ENCODE measurements at regions not wholly inside any gene's neighbourhood (a gene's known extent, or its start where the extent isn't known, plus 50 kb on each side); places are given as distances from the start of the nearest gene placed in this dataset.

DNA sequence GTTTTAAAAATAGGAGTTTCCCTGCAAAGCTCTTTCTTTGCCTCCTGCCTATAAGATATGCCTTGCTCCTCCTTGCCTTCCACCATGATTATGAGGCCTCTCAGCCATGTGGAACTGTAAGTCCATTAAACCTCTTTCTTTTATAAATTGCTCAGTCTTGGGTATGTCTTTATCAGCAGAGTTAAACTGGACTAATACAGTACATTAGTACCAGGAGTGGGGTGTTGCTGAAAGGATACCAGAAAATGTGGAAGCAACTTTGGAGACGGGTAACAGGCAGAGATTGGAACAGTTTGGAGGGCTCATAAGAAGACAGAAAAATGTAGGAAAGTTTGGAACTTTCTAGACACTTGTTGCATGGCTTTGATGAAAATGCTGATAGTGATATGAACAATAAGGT lies 709.9 kb downstream of the LUZP2 start (continued):
- TF ChIP-seq, protein P1, sequence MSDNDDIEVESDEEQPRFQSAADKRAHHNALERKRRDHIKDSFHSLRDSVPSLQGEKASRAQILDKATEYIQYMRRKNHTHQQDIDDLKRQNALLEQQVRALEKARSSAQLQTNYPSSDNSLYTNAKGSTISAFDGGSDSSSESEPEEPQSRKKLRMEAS (IDR thresholded peaks at IDR 0.05): no peak
- TF ChIP-seq, protein P2, sequence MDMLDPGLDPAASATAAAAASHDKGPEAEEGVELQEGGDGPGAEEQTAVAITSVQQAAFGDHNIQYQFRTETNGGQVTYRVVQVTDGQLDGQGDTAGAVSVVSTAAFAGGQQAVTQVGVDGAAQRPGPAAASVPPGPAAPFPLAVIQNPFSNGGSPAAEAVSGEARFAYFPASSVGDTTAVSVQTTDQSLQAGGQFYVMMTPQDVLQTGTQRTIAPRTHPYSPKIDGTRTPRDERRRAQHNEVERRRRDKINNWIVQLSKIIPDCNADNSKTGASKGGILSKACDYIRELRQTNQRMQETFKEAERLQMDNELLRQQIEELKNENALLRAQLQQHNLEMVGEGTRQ (IDR thresholded peaks at IDR 0.05): no peak

DNA sequence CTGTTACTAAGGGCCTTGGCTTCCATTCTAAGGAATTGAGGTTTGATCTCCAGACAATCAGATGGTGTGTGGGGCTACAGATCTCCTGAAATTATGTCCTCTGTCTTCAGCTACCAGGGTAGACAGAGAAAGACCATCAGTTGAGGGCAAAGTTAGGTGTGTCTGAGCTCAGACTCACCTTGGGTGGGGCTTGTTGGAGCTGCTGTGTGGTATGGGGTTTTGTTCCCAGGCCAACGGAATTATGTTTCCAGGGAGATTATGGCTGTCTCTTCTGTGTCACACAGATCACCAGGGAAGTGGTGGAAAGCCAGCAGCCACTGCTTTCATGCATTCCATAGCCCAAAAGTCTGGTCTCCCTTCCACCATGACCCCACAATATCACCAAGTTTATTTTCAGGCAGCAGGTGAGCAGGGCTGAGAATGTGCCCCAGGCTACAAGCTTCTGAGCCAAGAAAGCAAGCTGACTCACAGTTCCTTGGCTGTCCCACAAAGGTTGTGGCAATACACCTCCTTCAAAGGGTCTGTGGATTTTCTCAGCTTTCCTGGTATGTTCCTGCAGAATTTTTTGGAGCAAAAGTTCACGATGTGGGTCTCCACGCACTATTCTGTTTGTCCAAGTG lies 714.9 kb downstream of the LUZP2 start:
- FAIRE-seq (no peak), ATAC-seq (no peak), DNase-seq (ENCODE audit: low read depth in 1 of 2, low spot score in 1 of 2) (no peak)
- Histone ChIP-seq H3K4me1 (no peaks in the 10 kb centered on the region), H3K27ac (no peak overlapping the region), H3K4me3 (no peak overlapping the region), H3K4me2 (no peak overlapping the region), H3K9me3 (no peaks in the 10 kb centered on the region)
- ChIA-PET POLR2A (no interaction called here), CTCF (no interaction called here)
- 0% methylated on average over 3 of the region's 3 CpGs for WGBS (ENCODE audit: missing lambda C conversion rate)
- no peak for TF ChIP-seq TP53 (CRISPR knock-in tag; IDR thresholded peaks at IDR 0.05)

DNA sequence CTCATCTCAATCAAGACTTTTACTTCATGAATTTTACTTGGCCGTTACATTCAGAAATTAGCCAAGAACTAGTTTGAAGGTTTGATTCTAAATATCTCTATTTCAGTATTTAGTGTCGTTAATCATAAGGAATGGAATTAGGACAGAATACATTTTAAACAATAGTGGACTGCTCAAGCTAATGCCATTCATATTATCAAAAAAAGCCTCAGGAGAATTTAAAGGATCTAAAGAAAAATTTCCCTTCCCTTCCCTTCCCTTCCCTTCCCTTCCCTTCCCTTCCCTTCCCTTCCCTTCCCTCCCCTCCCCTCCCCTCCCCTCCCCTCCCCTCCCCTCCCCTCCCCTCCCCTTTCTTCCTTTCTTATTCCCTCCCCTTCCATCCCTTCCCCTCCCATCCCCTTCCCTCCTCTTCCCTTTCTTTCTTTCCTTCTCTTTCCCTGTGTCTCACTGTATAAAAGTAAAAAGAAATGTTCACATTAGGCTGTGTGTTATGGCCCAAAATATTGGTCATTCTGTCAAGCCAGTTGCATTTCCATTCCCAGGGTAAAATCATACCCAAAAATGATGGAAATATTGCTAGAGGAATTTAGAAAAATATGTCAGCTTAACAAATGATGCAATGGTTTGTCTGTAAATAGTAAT lies 717.8 kb downstream of the LUZP2 start:
- Histone ChIP-seq H3K4me1 (no peaks in the 10 kb centered on the region), H3K9me3 (no peaks in the 10 kb centered on the region), H3K27ac (no peak overlapping the region), H3K4me2 (no peak overlapping the region), H3K4me3 (no peak overlapping the region)
- 1% methylated on average over 2 of the region's 2 CpGs for WGBS (ENCODE audit: missing lambda C conversion rate)
- FAIRE-seq (no peak), ATAC-seq (no peak), DNase-seq (ENCODE audit: low read depth in 1 of 2, low spot score in 1 of 2) (no peak)
- TF ChIP-seq CEBPB (IDR thresholded peaks at IDR 0.05): no peak
- TF ChIP-seq, protein P2 (IDR thresholded peaks at IDR 0.05): no peak
- no peak for TF ChIP-seq CBX2 (IDR thresholded peaks at IDR 0.05; ENCODE audit: borderline replicate concordance, low read depth)
- TF ChIP-seq, protein P3, sequence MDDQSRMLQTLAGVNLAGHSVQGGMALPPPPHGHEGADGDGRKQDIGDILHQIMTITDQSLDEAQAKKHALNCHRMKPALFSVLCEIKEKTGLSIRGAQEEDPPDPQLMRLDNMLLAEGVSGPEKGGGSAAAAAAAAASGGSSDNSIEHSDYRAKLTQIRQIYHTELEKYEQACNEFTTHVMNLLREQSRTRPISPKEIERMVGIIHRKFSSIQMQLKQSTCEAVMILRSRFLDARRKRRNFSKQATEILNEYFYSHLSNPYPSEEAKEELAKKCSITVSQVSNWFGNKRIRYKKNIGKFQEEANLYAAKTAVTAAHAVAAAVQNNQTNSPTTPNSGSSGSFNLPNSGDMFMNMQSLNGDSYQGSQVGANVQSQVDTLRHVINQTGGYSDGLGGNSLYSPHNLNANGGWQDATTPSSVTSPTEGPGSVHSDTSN (IDR thresholded peaks at IDR 0.05): no peak
- TF ChIP-seq EHF (CRISPR knock-in tag; IDR thresholded peaks at IDR 0.05): no peak
- TF ChIP-seq TFCP2L1 (CRISPR knock-in tag; IDR thresholded peaks at IDR 0.05): no peak
- TF ChIP-seq MAZ (IDR thresholded peaks at IDR 0.05; ENCODE audit: borderline replicate concordance, low read depth, low read length): no peak
- no peak for TF ChIP-seq BHLHE40 (IDR thresholded peaks at IDR 0.05; ENCODE audit: low read depth, low read length)
- POLR2A ChIA-PET: no interaction called here
- CTCF ChIA-PET: no interaction called here

DNA sequence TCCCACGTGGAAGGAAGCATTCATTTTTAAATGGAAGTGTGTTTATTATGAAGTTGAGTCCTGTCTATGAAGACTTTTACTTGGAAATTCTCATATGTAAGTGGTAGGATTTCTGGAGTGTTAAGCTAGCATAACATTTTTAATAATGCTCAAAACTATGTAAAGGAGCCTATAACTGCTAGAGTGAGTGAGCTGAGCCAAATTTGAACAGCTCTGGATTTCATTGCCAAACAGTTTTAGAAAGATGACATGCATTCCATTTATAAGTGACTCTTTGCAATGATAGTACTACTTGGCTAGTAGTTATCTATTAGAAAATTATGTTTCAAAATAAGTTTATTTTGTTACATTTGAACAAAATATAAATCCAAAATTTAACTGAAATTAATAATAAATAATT lies 721.2 kb downstream of the LUZP2 start:
- Histone ChIP-seq H3K4me1 (no peaks in the 10 kb centered on the region), H3K4me2 (no peak overlapping the region), H3K27ac (no peak overlapping the region), H3K4me3 (no peak overlapping the region), H3K9me3 (no peaks in the 10 kb centered on the region; the same call in 2 of the 3 replicates)
- WGBS (ENCODE audit: missing lambda C conversion rate): 0% methylated on average over 1 of the region's 1 CpG
- POLR2A ChIA-PET: no interaction called here
- TF ChIP-seq SMC3 (IDR thresholded peaks at IDR 0.05): no peak
- TF ChIP-seq, protein P4, sequence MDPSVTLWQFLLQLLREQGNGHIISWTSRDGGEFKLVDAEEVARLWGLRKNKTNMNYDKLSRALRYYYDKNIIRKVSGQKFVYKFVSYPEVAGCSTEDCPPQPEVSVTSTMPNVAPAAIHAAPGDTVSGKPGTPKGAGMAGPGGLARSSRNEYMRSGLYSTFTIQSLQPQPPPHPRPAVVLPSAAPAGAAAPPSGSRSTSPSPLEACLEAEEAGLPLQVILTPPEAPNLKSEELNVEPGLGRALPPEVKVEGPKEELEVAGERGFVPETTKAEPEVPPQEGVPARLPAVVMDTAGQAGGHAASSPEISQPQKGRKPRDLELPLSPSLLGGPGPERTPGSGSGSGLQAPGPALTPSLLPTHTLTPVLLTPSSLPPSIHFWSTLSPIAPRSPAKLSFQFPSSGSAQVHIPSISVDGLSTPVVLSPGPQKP (IDR thresholded peaks at IDR 0.05; ENCODE audit: low read depth, low read length): no peak
- TF ChIP-seq, protein P5, sequence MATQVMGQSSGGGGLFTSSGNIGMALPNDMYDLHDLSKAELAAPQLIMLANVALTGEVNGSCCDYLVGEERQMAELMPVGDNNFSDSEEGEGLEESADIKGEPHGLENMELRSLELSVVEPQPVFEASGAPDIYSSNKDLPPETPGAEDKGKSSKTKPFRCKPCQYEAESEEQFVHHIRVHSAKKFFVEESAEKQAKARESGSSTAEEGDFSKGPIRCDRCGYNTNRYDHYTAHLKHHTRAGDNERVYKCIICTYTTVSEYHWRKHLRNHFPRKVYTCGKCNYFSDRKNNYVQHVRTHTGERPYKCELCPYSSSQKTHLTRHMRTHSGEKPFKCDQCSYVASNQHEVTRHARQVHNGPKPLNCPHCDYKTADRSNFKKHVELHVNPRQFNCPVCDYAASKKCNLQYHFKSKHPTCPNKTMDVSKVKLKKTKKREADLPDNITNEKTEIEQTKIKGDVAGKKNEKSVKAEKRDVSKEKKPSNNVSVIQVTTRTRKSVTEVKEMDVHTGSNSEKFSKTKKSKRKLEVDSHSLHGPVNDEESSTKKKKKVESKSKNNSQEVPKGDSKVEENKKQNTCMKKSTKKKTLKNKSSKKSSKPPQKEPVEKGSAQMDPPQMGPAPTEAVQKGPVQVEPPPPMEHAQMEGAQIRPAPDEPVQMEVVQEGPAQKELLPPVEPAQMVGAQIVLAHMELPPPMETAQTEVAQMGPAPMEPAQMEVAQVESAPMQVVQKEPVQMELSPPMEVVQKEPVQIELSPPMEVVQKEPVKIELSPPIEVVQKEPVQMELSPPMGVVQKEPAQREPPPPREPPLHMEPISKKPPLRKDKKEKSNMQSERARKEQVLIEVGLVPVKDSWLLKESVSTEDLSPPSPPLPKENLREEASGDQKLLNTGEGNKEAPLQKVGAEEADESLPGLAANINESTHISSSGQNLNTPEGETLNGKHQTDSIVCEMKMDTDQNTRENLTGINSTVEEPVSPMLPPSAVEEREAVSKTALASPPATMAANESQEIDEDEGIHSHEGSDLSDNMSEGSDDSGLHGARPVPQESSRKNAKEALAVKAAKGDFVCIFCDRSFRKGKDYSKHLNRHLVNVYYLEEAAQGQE (IDR thresholded peaks at IDR 0.05): no peak
- TF ChIP-seq, protein P3 (IDR thresholded peaks at IDR 0.05): no peak
- TF ChIP-seq FOSL2 (IDR thresholded peaks at IDR 0.05): no peak
- no peak for TF ChIP-seq FOSL2 (CRISPR knock-in tag; IDR thresholded peaks at IDR 0.05)
- TF ChIP-seq POLR2A (IDR thresholded peaks at IDR 0.05; ENCODE audit: low read length): no peak
- TF ChIP-seq NR3C1 (IDR thresholded peaks at IDR 0.05): no peak
- no peak for ATAC-seq
- no peak for DNase-seq (ENCODE audit: low read depth in 1 of 2, low spot score in 1 of 2)
- FAIRE-seq: no peak
- CTCF ChIA-PET: no interaction called here

Measured in A549 (cell line).